ENCODE measurements at regions not wholly inside any gene's neighbourhood (a gene's known extent, or its start where the extent isn't known, plus 50 kb on each side); places are given as distances from the start of the nearest gene placed in this dataset.

- H3K4me1 ChIP-seq (replicated peaks in 1 of 4; ENCODE audit: control insufficient read depth in 3 of 4, insufficient read depth in 4 of 4, low read length in 3 of 4), result no peaks in the 10 kb centered on the region; a peak in 1 of 7 replicates
- no peak for TF ChIP-seq USF2 (IDR thresholded peaks at IDR 0.05; ENCODE audit: low read length)
- no peak for TF ChIP-seq RFX5 (IDR thresholded peaks at IDR 0.05; ENCODE audit: borderline replicate concordance, low read depth, low read length)
- no peak for TF ChIP-seq JUN (IDR thresholded peaks at IDR 0.05; ENCODE audit: low read depth, low read length)
- no peak for TF ChIP-seq TAF1 (IDR thresholded peaks at IDR 0.05; ENCODE audit: low read depth, low read length)
- TF ChIP-seq GABPA (IDR thresholded peaks at IDR 0.05; ENCODE audit: borderline replicate concordance, insufficient read depth, low read length), result no peak
- TF ChIP-seq POLR2AphosphoS5 (IDR thresholded peaks at IDR 0.05; ENCODE audit: low read depth, low read length), result no peak
- TF ChIP-seq RAD21 (IDR thresholded peaks at IDR 0.05 in 1 of 2, conservative IDR thresholded peaks at IDR 0.05 in 1 of 2; ENCODE audit: low read depth in 2 of 2, low read length in 2 of 2), result no peak
- TF ChIP-seq SAP30 (IDR thresholded peaks at IDR 0.05; ENCODE audit: insufficient read depth, insufficient replicate concordance, low read length), result no peak
- no peak for TF ChIP-seq CTBP2 (IDR thresholded peaks at IDR 0.05; ENCODE audit: borderline replicate concordance, insufficient read depth, insufficient read length, low read length)
- no peak overlapping the region for H4K8ac ChIP-seq (ENCODE audit: extremely low read depth, insufficient read depth, low read length)
- H3K36me3 ChIP-seq (ENCODE audit: control insufficient read depth in 2 of 4, insufficient read depth in 4 of 4, low read length in 3 of 4), result no peaks in the 10 kb centered on the region
- DNase-seq (ENCODE audit: low read depth in 1 of 2, low spot score in 2 of 2) (no peak), FAIRE-seq (no peak)
- H2BK120ac ChIP-seq (replicated peaks; ENCODE audit: low read depth, low read length), result no peak overlapping the region
- 89% methylated on average over 4 of the region's 5 CpGs; no CpG with 5 or more reads in 1 of the 2 experiments for WGBS, 2 experiments (ENCODE audit: extremely low coverage in 1 of 2, insufficient coverage in 1 of 2, insufficient read length in 1 of 2, insufficient replicate concordance in 2 of 2, low coverage in 1 of 2, low lambda C conversion rate in 2 of 2, missing lambda C conversion rate in 1 of 2)
- H3K79me1 ChIP-seq (ENCODE audit: low read depth, low read length), result no peaks in the 10 kb centered on the region
- H3K23ac ChIP-seq (ENCODE audit: insufficient read length), result no peak overlapping the region
- no peaks in the 10 kb centered on the region for H3K9me3 ChIP-seq (ENCODE audit: insufficient read depth in 2 of 2, low read depth in 1 of 2, low read length in 1 of 2)
- no peak overlapping the region for H4K5ac ChIP-seq (ENCODE audit: insufficient read length, low read depth, low read length)
- no peak overlapping the region for H3K56ac ChIP-seq (replicated peaks; ENCODE audit: insufficient read length, low read depth, low read length)
- H3K14ac ChIP-seq (ENCODE audit: insufficient read length), result no peak overlapping the region
- no peak overlapping the region for H3K18ac ChIP-seq (ENCODE audit: extremely low read depth, low read length)
- no peaks in the 10 kb centered on the region for H4K20me1 ChIP-seq (replicated peaks in 1 of 2; ENCODE audit: control insufficient read depth in 1 of 2, insufficient read depth in 2 of 2, low read length in 2 of 2)
- no peak overlapping the region for H2BK15ac ChIP-seq (ENCODE audit: low read length)
- H3K4me3 ChIP-seq (ENCODE audit: extremely low read depth in 1 of 4, insufficient read depth in 2 of 4, low read depth in 3 of 4, low read length in 4 of 4), result no peak overlapping the region
- no peaks in the 10 kb centered on the region for H3K27me3 ChIP-seq (replicated peaks in 1 of 4; ENCODE audit: control insufficient read depth in 3 of 4, extremely low read depth in 1 of 4, insufficient read depth in 3 of 4, low read length in 3 of 4)
- H3K27ac ChIP-seq (ENCODE audit: low read depth, low read length), result no peak overlapping the region
- no peak overlapping the region for H2BK20ac ChIP-seq (ENCODE audit: low read length)
- H3K23me2 ChIP-seq (ENCODE audit: low read depth, low read length), result no peaks in the 10 kb centered on the region
- H3K9ac ChIP-seq (replicated peaks in 1 of 4; ENCODE audit: extremely low read depth in 1 of 4, low read depth in 3 of 4, low read length in 3 of 4), result no peak overlapping the region
- no peaks in the 10 kb centered on the region for H3K79me2 ChIP-seq (ENCODE audit: control insufficient read depth in 1 of 2, insufficient read depth in 2 of 2, low read length in 2 of 2)
- no peak overlapping the region for H2BK12ac ChIP-seq (ENCODE audit: low read depth, low read length)
- no peak overlapping the region for H2AK5ac ChIP-seq (ENCODE audit: low read depth, low read length)
- H3K4me2 ChIP-seq (ENCODE audit: insufficient read depth in 1 of 2, low read depth in 2 of 2, low read length in 2 of 2), result no peak overlapping the region
- CTCF ChIA-PET (ENCODE audit: partially characterized antibody), result interaction anchor here (0.6 kb wide), 1 partner anchor 500 kb away, joined by 3 read pairs; no protein-coding TSS in a partner anchor
- POLR2A ChIA-PET (ENCODE audit: partially characterized antibody), result no interaction called here
- no peak overlapping the region for H3K4ac ChIP-seq (replicated peaks; ENCODE audit: insufficient read length, low read depth, low read length)
- H2BK5ac ChIP-seq (ENCODE audit: low read depth, low read length), result no peak overlapping the region
- no peak overlapping the region for H2AFZ ChIP-seq (ENCODE audit: low read length)
- H4K91ac ChIP-seq (replicated peaks; ENCODE audit: insufficient read length, low read length), result no peak overlapping the region
Measured at GRCh38 chr5:2307631-2308030, 424.9 kb upstream of the IRX4 start.

All from H1 (cell line).